ENCODE measurements at regions not wholly inside any gene's neighbourhood (a gene's known extent, or its start where the extent isn't known, plus 50 kb on each side); places are given as distances from the start of the nearest gene placed in this dataset.

DNA sequence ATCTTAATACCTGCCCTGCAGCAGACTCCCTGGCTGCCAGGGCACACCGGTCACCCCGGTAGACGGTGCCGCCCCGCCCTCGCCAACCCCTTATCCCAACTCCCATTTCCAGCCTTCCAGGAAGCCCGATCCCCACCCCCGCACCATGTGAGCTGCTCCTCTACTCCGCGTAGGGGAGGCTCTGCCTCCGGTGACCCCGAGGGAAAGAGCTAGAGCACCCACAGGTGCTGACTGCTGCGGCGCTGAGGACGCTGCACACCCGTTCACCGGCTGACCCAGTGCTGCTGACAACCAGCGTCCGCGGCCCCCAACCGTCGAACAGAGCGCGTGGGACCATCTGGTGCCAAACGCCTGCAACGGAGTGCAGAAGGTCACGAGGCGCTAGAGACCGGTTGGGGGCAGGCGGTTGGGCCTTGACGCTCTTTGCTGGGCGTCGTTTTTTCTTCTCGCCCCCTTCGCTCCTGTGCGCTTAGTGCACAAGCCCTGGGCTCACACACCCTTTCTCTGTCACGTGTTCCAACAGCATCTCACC is 59.6 kb upstream of the ZNF599 start:
- H3K27me3 ChIP-seq = no peaks in the 10 kb centered on the region
- Mint-ChIP-seq H3K27ac (no peak overlapping the region), H3K4me3 (no peak overlapping the region), H3K4me1 (no peaks in the 10 kb centered on the region), H3K27me3 (ENCODE audit: insufficient read depth, low read depth) (peaks cover 4% of the 10 kb centered on the region), H3K9me3 (peaks cover 4% of the 10 kb centered on the region), H3K36me3 (peaks cover 2% of the 10 kb centered on the region)
- no peaks in the 10 kb centered on the region for H3K9me3 ChIP-seq (ENCODE audit: low read depth)
- no peak overlapping the region for H2AFZ ChIP-seq (replicated peaks)
- H3K4me2 ChIP-seq = no peak overlapping the region
- no peaks in the 10 kb centered on the region for H4K20me1 ChIP-seq (ENCODE audit: low read depth)
- no peaks in the 10 kb centered on the region for H3K4me1 ChIP-seq
- TF ChIP-seq EZH2phosphoT487 (IDR thresholded peaks at IDR 0.05) (no peak), CTCF (IDR thresholded peaks at IDR 0.05) (no peak), EZH2 (IDR thresholded peaks at IDR 0.05) (no peak)
- no peaks in the 10 kb centered on the region for H3K36me3 ChIP-seq
- no peaks in the 10 kb centered on the region for H3F3A ChIP-seq (ENCODE audit: low read depth)
- no peak overlapping the region for H3K9ac ChIP-seq
- no peak overlapping the region for H3K4me3 ChIP-seq
- no peaks in the 10 kb centered on the region for H3K79me2 ChIP-seq (ENCODE audit: low read depth)
- no peak overlapping the region for H3K27ac ChIP-seq
- no peak for DNase-seq (ENCODE audit: low spot score)

DNA sequence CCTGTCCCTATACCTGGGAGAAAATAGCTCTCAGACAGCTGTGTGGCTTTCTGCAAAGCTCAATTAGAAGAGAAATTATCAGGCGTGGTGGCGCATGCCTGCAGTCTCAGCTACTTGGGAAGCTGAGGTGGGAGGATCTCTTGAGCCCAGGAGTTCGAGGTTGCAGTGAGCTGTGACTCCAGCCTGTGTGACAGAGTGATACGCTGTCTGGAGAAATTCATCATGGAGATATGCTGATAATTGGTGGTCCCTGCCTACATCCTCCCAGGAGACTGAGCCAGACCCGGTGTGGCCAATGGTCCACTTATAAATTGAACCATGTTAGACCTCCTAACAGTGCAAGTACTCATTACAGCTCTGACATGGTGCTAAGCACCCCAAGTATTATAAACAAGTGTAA is 58.7 kb upstream of the ZNF599 start:
- Mint-ChIP-seq H3K27ac (no peak overlapping the region), H3K9me3 (peaks cover 3% of the 10 kb centered on the region), H3K4me1 (no peaks in the 10 kb centered on the region), H3K27me3 (ENCODE audit: insufficient read depth, low read depth) (peaks cover 4% of the 10 kb centered on the region), H3K4me3 (no peak overlapping the region), H3K36me3 (peaks cover 2% of the 10 kb centered on the region)
- Histone ChIP-seq H3K27ac (no peak overlapping the region), H3K27me3 (no peaks in the 10 kb centered on the region), H3K4me2 (no peak overlapping the region), H2AFZ (replicated peaks) (no peak overlapping the region), H4K20me1 (ENCODE audit: low read depth) (no peaks in the 10 kb centered on the region), H3K36me3 (no peaks in the 10 kb centered on the region), H3F3A (ENCODE audit: low read depth) (no peaks in the 10 kb centered on the region), H3K9me3 (ENCODE audit: low read depth) (no peaks in the 10 kb centered on the region), H3K4me1 (no peaks in the 10 kb centered on the region), H3K9ac (no peak overlapping the region), H3K79me2 (ENCODE audit: low read depth) (no peaks in the 10 kb centered on the region), H3K4me3 (no peak overlapping the region)
- TF ChIP-seq EZH2 (IDR thresholded peaks at IDR 0.05) (no peak), CTCF (IDR thresholded peaks at IDR 0.05) (no peak), EZH2phosphoT487 (IDR thresholded peaks at IDR 0.05) (no peak)
- no peak for DNase-seq (ENCODE audit: low spot score)

DNA sequence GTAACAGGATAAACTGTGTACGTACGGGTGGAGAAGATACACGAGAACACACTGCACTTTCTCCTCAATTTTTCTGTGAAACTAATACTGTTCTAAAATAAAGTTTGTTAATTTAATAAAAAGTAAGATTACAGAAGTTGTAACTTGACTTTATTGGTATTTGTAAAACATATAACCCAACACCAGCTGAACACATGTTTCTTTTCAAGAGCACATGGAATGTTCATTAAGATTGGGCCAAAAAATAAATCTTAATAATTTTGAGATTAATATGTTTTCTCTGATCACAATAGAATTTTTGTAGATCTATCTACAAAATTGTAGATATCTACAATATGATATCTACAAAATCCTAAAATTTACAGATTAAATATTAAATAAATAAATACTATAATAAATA is 55.1 kb upstream of the ZNF599 start:
- Mint-ChIP-seq H3K9me3 (no peaks in the 10 kb centered on the region), H3K4me3 (no peak overlapping the region), H3K27me3 (ENCODE audit: insufficient read depth, low read depth) (peaks cover 6% of the 10 kb centered on the region), H3K4me1 (no peaks in the 10 kb centered on the region), H3K27ac (no peak overlapping the region), H3K36me3 (peaks cover 2% of the 10 kb centered on the region)
- no peak for TF ChIP-seq EZH2phosphoT487 (IDR thresholded peaks at IDR 0.05)
- no peak for TF ChIP-seq EZH2 (IDR thresholded peaks at IDR 0.05)
- no peak for TF ChIP-seq CTCF (IDR thresholded peaks at IDR 0.05)
- Histone ChIP-seq H2AFZ (replicated peaks) (no peak overlapping the region), H3K4me1 (no peaks in the 10 kb centered on the region), H3F3A (ENCODE audit: low read depth) (no peaks in the 10 kb centered on the region), H3K9ac (no peak overlapping the region), H3K79me2 (ENCODE audit: low read depth) (no peaks in the 10 kb centered on the region), H4K20me1 (ENCODE audit: low read depth) (no peaks in the 10 kb centered on the region), H3K36me3 (no peaks in the 10 kb centered on the region), H3K4me2 (no peak overlapping the region), H3K4me3 (no peak overlapping the region), H3K27ac (no peak overlapping the region), H3K27me3 (no peaks in the 10 kb centered on the region), H3K9me3 (ENCODE audit: low read depth) (no peaks in the 10 kb centered on the region)
- no peak for DNase-seq (ENCODE audit: low spot score)

Data from neural progenitor cell (in vitro differentiated cells).